NCI-H2227 treated with DMSO at 0.1 percent for 48 hours (cell line): ENCODE measurements at regions not wholly inside any gene's neighbourhood (a gene's known extent, or its start where the extent isn't known, plus 50 kb on each side); places are given as distances from the start of the nearest gene placed in this dataset.

ENCODE experiments used
- DNase-seq: peaks from one replicate; lab custom pipeline; 2025; lab: John Stamatoyannopoulos, UW

- no peak for DNase-seq
Measured at GRCh38 chr17:77707546-77707945, 251.0 kb upstream of the TNRC6C start.

- no peak for DNase-seq
Measured at GRCh38 chr17:77708049-77708448, 250.5 kb upstream of the TNRC6C start.

GRCh38 chr17:77708936-77709335 lies 249.6 kb upstream of the TNRC6C start:
- DNase-seq = no peak

- DNase-seq = no peak
Measured at GRCh38 chr17:77709594-77709993, 248.9 kb upstream of the TNRC6C start.

GRCh38 chr17:77712578-77712977 lies 245.9 kb upstream of the TNRC6C start:
- no peak for DNase-seq

GRCh38 chr17:77716289-77716926 lies 242.1 kb upstream of the TNRC6C start:
- DNase-seq = no peak

- no peak for DNase-seq
Measured at GRCh38 chr17:77717941-77718668, 240.4 kb upstream of the TNRC6C start.

- DNase-seq = no peak
Measured at GRCh38 chr17:77718669-77718961, 239.9 kb upstream of the TNRC6C start.

GRCh38 chr17:77719806-77720205 lies 238.7 kb upstream of the TNRC6C start:
- DNase-seq = no peak

GRCh38 chr17:77720946-77721845 lies 237.3 kb upstream of the TNRC6C start:
- DNase-seq = no peak

GRCh38 chr17:77721846-77722160 lies 236.7 kb upstream of the TNRC6C start:
- DNase-seq = no peak

GRCh38 chr17:77722366-77722765 lies 236.1 kb upstream of the TNRC6C start:
- DNase-seq = no peak

- no peak for DNase-seq
Measured at GRCh38 chr17:77723071-77723908, 235.2 kb upstream of the TNRC6C start.

GRCh38 chr17:77723909-77724875 lies 234.3 kb upstream of the TNRC6C start:
- no peak for DNase-seq

- no peak for DNase-seq
Measured at GRCh38 chr17:77724876-77725615, 233.5 kb upstream of the TNRC6C start.

GRCh38 chr17:77725846-77726245 lies 232.7 kb upstream of the TNRC6C start:
- no peak for DNase-seq

GRCh38 chr17:77726549-77727006 lies 231.9 kb upstream of the TNRC6C start:
- DNase-seq = no peak

GRCh38 chr17:77727037-77727615 lies 231.4 kb upstream of the TNRC6C start:
- no peak for DNase-seq

GRCh38 chr17:77728474-77728795 lies 230.1 kb upstream of the TNRC6C start:
- no peak for DNase-seq

GRCh38 chr17:77728871-77729270 lies 229.6 kb upstream of the TNRC6C start:
- no peak for DNase-seq
